Dermis microvascular lymphatic vessel endothelial cell (primary cell): ENCODE measurements at regions not wholly inside any gene's neighbourhood (a gene's known extent, or its start where the extent isn't known, plus 50 kb on each side); places are given as distances from the start of the nearest gene placed in this dataset.
"Not testable (repeated sequence)": the region's sequence is repeated elsewhere in the genome, so short reads cannot be mapped to it uniquely, and the experiment has no call there.

Source experiments
- DNase-seq, 2 donors: peaks; one replicate each; pipeline versions ENCODE4 v3.0.0 to v3.0.0-alpha.2; 2010; ENCODE audit warnings: low read depth in 2 of 2

- no peak for DNase-seq
Measured at GRCh38 chrX:3509934-3510333, 163.5 kb upstream of the MXRA5 start.

- no peak for DNase-seq
Measured at GRCh38 chrX:3504916-3505315, 158.5 kb upstream of the MXRA5 start.

- no peak for DNase-seq
Measured at GRCh38 chrX:3501833-3502535, 155.5 kb upstream of the MXRA5 start.

- DNase-seq = not testable (repeated sequence)
Measured at GRCh38 chrX:3495836-3496769, 149.7 kb upstream of the MXRA5 start.

- DNase-seq = no peak
Measured at GRCh38 chrX:3493605-3494004, 147.2 kb upstream of the MXRA5 start.

- DNase-seq = no peak
Measured at GRCh38 chrX:3485727-3486126, 139.3 kb upstream of the MXRA5 start.

- no peak for DNase-seq
Measured at GRCh38 chrX:3479026-3479425, 132.6 kb upstream of the MXRA5 start.

- no peak for DNase-seq
Measured at GRCh38 chrX:3476973-3477372, 130.5 kb upstream of the MXRA5 start.

GRCh38 chrX:3470211-3470679, 123.8 kb upstream of the MXRA5 start:
- not testable (repeated sequence) for DNase-seq

GRCh38 chrX:3468031-3468430, 121.6 kb upstream of the MXRA5 start:
- DNase-seq = no peak

- DNase-seq = no peak
Measured at GRCh38 chrX:3465017-3465416, 118.6 kb upstream of the MXRA5 start.

DNA sequence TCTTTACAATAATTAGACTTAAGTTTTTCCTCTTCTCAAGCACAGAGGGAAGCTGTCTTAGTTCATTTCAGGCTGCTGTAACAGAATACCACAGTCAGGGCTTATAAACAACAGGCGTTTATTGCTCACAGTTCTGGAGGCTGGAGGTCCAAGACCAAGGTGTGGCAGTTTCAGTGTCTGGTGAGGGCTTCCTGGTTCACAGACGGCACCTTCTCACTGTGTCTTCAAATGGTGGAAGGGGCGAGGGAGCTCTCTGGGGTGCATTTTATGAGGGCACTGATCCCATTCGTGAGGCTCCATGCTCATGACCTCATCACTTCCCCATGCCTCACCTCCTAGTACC, 115.7 kb upstream of the MXRA5 start:
- DNase-seq = no peak

DNA sequence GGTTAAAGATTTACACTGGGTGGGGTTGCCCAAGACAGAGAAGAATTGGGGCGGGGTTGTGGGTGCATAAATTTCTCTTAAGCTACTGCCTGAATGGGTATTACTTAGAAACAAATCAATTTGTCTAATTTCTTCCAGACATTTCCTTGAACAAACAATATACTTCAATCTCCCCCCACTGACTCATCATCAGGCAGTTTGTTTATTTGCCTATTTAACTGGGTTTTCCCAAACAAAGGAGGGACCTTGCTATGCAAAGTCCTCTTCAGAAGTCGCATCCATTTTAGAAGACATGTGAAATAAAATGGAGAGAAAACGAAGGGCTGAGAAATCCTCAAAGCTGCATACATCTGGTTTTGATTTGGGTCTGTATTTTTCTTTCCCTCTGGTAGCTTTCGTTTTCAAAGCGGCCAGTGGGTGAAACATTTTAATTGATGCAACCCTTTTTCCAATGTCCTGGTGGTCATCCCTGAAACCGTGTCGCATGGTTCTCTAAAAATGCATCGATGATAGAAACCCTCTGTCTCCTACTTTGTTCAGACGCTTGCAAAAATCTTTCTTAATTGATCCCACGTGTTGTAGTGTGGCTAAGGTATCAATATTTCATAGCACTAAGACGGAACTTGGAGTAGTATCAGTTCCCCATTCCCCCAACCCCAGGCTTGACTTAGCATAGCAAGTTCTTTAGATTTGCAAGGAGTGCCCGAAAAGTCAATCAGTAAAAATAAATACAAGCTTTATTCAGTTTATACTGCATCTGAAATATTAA, 115.1 kb upstream of the MXRA5 start:
- DNase-seq = no peak

DNA sequence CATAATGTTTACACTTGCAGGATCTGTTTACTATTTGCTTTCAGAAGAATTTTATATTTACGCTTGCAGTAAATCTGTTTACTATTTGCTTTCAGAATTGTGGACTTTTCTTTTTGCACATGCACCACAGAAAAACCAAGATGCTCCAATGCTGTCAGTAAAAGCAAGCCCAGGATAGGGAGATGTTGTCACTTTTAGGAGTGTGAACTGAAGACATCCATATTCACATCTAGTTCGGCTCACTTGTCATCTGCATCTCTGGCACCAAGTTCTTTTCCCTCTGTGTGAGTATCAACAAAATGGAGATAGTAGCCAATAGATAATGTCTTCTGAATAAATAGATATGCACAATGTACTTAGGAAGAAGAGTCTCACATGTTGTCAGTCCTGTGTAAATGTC, 109.3 kb upstream of the MXRA5 start:
- no peak for DNase-seq

DNA sequence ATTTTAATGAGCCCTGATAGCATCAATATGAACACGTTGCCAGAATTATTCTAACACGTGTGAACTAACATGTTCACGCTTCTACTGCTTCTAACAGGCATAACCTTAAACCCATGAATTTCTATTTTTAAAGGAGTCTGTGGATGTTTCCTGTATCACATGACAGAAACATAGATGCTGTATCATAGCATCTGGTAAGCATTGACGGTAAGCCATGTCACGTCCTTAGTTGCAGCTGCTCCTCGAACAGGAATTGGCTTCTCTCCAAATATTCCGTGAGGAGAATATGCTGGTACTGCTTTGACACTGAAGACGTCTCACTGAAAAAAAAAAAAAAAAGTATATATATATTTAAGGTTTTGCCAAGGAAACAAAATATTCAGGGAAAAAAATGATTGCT, 105.1 kb upstream of the MXRA5 start:
- DNase-seq = no peak

DNA sequence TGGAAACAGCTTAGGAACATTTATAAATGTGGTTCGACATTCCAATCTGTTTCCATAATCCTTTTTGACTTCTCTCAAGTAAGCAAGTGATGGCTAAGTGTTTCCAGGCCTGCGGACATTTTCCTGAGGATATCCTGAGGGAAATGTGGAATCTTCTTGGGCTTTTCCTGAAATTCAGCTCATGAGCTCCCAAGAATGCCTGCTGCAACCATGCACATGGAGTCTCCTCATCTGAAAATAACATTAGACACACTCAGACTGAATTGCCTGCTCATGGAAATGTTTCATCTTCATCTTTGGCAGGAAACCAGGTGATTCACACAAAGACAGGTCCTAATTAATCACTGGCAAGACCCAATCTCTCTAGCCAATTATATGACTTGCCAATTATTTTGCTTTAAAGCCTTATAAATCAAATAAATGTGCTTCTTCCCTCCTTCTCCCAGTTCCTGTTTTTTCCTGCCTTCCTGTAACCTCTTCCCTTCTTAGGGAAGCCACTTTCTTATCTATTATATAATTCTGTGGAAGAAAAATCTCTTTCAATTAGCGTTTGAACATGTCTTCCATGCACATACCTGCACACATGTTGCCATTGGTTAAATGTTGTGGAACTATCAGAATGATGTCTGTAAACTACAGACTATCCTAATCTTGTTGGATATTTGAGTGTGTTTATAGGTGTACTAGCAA, 104.6 kb upstream of the MXRA5 start:
- no peak for DNase-seq

DNA sequence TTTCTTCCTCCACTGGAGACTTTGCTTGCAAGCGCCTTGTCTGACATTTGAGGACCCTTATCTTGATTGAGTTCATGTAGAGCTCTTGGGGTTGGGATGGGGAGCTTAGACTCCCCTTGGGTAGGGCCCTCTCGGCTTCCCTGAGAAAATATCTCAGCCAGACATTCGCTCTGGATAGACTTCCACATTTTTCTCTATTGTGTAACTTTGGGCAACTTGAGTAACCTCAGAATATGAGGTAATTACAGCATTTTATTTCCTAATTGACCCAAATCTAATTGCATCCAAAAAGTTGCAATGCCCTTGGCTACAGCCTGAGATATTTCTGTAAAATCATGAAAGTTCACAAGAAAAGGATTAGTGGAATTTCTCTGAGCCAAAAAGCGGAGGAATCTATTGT, 102.8 kb upstream of the MXRA5 start:
- no peak for DNase-seq

- DNase-seq = no peak
Measured at GRCh38 chrX:3448563-3448962, 102.1 kb upstream of the MXRA5 start.

GRCh38 chrX:3445806-3446490, 99.5 kb upstream of the MXRA5 start:
- DNase-seq = no peak

DNA sequence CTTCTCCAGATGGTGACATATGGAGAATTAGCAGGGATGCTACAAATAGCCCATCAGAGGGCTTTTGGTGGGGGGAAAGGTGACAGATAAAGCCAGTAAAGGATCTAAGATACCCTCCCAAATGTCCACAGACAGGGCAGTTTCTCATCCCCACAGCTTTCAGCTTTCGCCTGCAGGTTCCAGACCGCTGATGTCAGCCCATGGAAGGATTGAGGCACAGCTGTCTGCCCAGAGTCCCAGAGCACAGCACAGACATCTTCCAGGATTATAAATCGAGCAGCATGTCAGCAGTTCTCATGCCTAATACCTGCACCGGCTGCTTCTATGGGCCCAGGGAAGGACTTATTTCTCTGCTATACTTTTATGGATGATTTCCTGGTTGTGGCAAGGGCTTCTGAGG, 96.7 kb upstream of the MXRA5 start:
- DNase-seq = no peak

- DNase-seq = no peak
Measured at GRCh38 chrX:3442691-3443090, 96.2 kb upstream of the MXRA5 start.
